Endothelial cell (in vitro differentiated cells): ENCODE measurements at regions not wholly inside any gene's neighbourhood (a gene's known extent, or its start where the extent isn't known, plus 50 kb on each side); places are given as distances from the start of the nearest gene placed in this dataset.

Experiments used
- DNase-seq: peaks from one replicate; pipeline ENCODE4 v3.0.0; 2021; ENCODE audit warnings: low spot score
- H3K27ac Mint-ChIP-seq: one replicate; pipeline ENCODE4 v1.8.0; 2021; ENCODE audit warnings: mixed read lengths, inconsistent platforms; ENCODE audit not compliant: unreplicated experiment
- H3K27me3 Mint-ChIP-seq: one replicate; pipeline ENCODE4 v1.8.0; 2021; ENCODE audit warnings: mild to moderate bottlenecking, moderate library complexity, mixed read lengths, inconsistent platforms; ENCODE audit not compliant: unreplicated experiment
- H3K36me3 Mint-ChIP-seq: one replicate; pipeline ENCODE4 v1.8.0; 2021; ENCODE audit warnings: mild to moderate bottlenecking, low read depth, mixed read lengths, inconsistent platforms; ENCODE audit not compliant: unreplicated experiment
- H3K4me1 Mint-ChIP-seq: one replicate; pipeline ENCODE4 v1.8.0; 2021; ENCODE audit warnings: mild to moderate bottlenecking, mixed read lengths, inconsistent platforms; ENCODE audit not compliant: unreplicated experiment
- H3K4me3 Mint-ChIP-seq: one replicate; pipeline ENCODE4 v1.8.0; 2021; ENCODE audit warnings: mild to moderate bottlenecking, mixed read lengths, inconsistent platforms; ENCODE audit not compliant: unreplicated experiment
- H3K9me3 Mint-ChIP-seq: one replicate; pipeline ENCODE4 v1.8.0; 2021; ENCODE audit warnings: mixed read lengths, inconsistent platforms; ENCODE audit not compliant: unreplicated experiment
- TF ChIP-seq, protein P1 (sequence below): fragments of 200-600 bp; sonication (generic); IDR thresholded peaks from one replicate; pipeline ENCODE4 v1.5.0; 2021; ENCODE audit warnings: antibody characterized with exemption; ENCODE audit not compliant: unreplicated experiment

DNA sequence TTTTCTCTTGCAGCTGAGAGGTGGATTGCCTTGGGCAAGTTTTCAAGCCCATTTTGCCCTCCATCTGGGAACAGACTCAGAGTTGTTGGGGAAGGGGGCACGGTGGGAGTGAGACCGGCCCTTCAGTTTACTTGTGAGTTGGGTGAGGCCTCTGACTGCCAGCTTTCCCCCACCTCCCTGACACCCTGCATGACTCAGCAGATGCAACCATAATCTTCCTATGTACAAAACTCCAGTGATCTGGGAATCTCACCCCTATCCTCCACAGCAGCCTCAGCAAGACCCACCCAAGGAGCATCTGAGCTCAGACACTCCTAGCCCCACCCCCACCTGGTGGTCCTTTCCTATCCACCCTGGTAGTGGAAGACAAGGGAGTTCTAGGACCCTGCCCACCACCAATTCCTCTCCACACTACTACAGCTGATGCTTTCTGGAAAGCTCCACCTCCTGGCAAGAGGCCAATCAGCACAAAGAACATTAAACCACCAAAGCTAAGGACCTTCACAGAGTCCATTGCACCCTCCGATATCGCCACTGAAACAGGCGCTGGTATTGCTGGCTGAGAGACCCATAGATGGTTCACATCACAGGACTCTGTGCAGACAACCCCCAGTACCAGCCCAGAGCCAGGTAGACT lies 99.4 kb upstream of the STK26 start:
- Mint-ChIP-seq H3K9me3 (no peaks in the 10 kb centered on the region), H3K4me3 (no peak overlapping the region), H3K27me3 (no peaks in the 10 kb centered on the region), H3K36me3 (no peaks in the 10 kb centered on the region), H3K27ac (no peak overlapping the region), H3K4me1 (no peaks in the 10 kb centered on the region)
- DNase-seq: no peak
- TF ChIP-seq, protein P1, sequence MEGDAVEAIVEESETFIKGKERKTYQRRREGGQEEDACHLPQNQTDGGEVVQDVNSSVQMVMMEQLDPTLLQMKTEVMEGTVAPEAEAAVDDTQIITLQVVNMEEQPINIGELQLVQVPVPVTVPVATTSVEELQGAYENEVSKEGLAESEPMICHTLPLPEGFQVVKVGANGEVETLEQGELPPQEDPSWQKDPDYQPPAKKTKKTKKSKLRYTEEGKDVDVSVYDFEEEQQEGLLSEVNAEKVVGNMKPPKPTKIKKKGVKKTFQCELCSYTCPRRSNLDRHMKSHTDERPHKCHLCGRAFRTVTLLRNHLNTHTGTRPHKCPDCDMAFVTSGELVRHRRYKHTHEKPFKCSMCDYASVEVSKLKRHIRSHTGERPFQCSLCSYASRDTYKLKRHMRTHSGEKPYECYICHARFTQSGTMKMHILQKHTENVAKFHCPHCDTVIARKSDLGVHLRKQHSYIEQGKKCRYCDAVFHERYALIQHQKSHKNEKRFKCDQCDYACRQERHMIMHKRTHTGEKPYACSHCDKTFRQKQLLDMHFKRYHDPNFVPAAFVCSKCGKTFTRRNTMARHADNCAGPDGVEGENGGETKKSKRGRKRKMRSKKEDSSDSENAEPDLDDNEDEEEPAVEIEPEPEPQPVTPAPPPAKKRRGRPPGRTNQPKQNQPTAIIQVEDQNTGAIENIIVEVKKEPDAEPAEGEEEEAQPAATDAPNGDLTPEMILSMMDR: no peak

DNA sequence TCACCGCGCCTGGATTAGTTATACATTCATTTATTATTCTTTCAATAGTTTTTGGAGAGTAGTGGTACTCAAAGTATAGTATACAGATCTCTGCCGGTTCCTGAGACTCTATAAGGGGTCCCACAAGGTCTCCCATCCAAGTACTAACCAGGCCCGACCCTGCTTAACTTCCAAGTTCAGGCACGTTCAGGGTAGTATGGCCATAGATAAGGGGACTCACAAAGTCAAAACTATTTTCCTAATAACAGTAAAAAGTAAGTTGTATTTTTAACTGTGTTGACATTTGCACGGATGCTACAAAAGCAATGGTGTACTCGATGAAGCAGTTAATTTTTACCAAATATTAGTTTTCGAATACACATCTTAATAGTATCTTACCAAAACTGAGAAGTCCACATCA lies 84.4 kb upstream of the STK26 start:
- Mint-ChIP-seq H3K36me3 (no peaks in the 10 kb centered on the region), H3K27me3 (no peaks in the 10 kb centered on the region), H3K4me1 (no peaks in the 10 kb centered on the region), H3K9me3 (no peaks in the 10 kb centered on the region), H3K27ac (no peak overlapping the region), H3K4me3 (no peak overlapping the region)
- DNase-seq: no peak
- TF ChIP-seq, protein P1: no peak

DNA sequence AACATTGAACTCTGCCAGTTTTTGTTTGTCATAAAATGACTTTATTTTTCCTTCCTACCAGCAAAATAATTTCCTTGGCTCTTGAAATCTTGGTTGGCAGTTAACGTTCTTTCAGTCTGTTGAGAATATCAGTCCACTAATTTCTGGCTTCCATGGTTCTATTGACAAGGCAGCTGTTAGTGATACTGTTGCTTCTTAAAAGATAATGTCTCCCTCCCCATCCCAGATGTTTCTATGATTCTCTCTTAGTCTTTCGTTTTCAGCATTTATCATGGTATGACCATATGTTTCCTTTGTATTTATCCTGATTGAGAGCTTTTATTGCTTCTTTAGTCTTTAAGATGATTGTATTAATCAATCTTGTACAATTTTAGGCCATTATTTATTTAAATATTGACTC lies 81.1 kb upstream of the STK26 start:
- TF ChIP-seq, protein P1: no peak
- Mint-ChIP-seq H3K27me3 (no peaks in the 10 kb centered on the region), H3K36me3 (no peaks in the 10 kb centered on the region), H3K4me3 (no peak overlapping the region), H3K27ac (no peak overlapping the region), H3K9me3 (no peaks in the 10 kb centered on the region), H3K4me1 (no peaks in the 10 kb centered on the region)
- DNase-seq: no peak

DNA sequence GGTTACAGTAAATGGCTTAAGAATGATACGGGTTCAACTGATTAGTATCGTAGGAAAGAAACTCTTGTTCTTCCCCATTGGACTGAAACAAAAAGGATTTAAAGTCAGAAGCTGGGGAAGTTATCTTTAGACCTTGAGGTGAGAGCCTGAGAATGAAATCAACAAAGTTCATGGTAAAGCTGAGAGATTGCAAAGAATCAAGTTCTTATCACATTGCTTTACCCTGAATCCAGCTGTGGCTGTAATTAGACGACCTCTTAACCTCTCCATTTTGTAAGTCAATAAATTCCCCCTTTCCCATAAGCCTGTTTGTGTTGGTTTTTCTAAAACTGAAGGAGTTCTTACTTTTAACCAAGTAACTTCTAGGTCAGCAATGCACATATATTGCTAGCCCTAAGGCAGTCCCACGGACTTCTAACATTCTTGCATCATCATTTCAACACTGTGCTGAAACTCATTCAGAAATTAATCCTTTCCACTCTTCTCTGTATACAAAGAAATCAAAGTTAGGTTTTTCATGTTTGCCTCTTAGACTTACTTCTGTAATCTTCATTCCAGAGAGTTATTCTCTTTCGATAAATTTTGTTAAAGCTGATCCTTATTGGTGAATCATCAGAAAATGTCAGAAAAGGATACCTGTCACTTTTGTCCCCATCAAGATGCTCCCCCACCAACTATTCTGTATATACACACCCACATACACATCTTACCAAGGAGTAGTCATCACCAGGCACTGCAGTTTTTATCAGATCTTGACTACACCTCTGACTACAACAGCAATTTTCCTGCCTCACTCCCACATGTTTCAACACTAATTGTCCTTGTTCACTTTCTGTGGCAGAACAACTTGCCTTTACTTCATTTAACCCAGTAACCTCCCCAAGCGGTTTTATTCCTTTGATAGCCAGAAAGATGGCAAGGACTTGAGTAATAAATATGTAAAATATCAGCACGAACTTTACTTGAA lies 77.9 kb upstream of the STK26 start:
- H3K4me1 Mint-ChIP-seq: no peaks in the 10 kb centered on the region
- no peaks in the 10 kb centered on the region for H3K27me3 Mint-ChIP-seq
- H3K36me3 Mint-ChIP-seq: no peaks in the 10 kb centered on the region
- no peaks in the 10 kb centered on the region for H3K9me3 Mint-ChIP-seq
- no peak overlapping the region for H3K27ac Mint-ChIP-seq
- TF ChIP-seq, protein P1: no peak
- no peak for DNase-seq
- no peak overlapping the region for H3K4me3 Mint-ChIP-seq

DNA sequence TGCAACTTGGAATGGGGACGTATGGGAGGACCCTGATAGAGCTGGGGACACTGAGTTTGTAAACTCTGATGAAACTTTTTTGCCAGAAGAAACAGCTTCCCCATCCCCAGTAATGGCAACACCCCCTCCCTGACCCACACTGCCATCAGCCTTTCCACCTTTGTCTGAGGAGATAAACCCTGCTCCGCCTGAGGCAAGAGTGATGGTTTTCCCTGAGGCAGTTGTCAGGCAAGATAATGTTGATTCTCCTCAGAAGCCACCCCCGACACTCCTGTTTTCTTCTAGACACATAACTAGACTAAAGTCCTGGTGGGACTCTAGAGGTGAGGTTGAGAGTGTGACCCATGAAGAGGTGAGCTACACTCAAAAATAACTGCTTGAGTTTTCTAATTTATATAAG lies 71.9 kb upstream of the STK26 start:
- Mint-ChIP-seq H3K4me1 (no peaks in the 10 kb centered on the region), H3K27ac (no peak overlapping the region), H3K27me3 (no peaks in the 10 kb centered on the region), H3K36me3 (no peaks in the 10 kb centered on the region), H3K9me3 (no peaks in the 10 kb centered on the region), H3K4me3 (no peak overlapping the region)
- no peak for DNase-seq
- TF ChIP-seq, protein P1: no peak
